ENCODE measurements at regions not wholly inside any gene's neighbourhood (a gene's known extent, or its start where the extent isn't known, plus 50 kb on each side); places are given as distances from the start of the nearest gene placed in this dataset.

GRCh38 chr6:4581468-4582385 lies 194.5 kb upstream of the CDYL start:
- Histone ChIP-seq H3K4me1 (ENCODE audit: control insufficient read depth in 1 of 2, insufficient read depth in 2 of 2, low read length in 2 of 2) (no peaks in the 10 kb centered on the region), H3K27me3 (ENCODE audit: control insufficient read depth in 1 of 2, insufficient read depth in 2 of 2, low read length in 2 of 2) (no peaks in the 10 kb centered on the region), H3K9me3 (ENCODE audit: control insufficient read depth in 1 of 2, low read length in 2 of 2) (no peaks in the 10 kb centered on the region), H3K9ac (ENCODE audit: low read depth in 1 of 2, low read length in 2 of 2) (no peak overlapping the region), H3K36me3 (ENCODE audit: control insufficient read depth in 1 of 2, insufficient read depth in 2 of 2, low read length in 2 of 2) (no peaks in the 10 kb centered on the region), H3K27ac (ENCODE audit: low read depth, low read length) (no peak overlapping the region), H3K4me3 (ENCODE audit: low read depth in 1 of 2, low read length in 2 of 2) (no peak overlapping the region)

GRCh38 chr6:4580361-4580760 lies 195.8 kb upstream of the CDYL start:
- no peaks in the 10 kb centered on the region for H3K36me3 ChIP-seq (ENCODE audit: control insufficient read depth in 1 of 2, insufficient read depth in 2 of 2, low read length in 2 of 2)
- no peak overlapping the region for H3K9ac ChIP-seq (ENCODE audit: low read depth in 1 of 2, low read length in 2 of 2)
- no peak overlapping the region for H3K4me3 ChIP-seq (ENCODE audit: low read depth in 1 of 2, low read length in 2 of 2)
- no peaks in the 10 kb centered on the region for H3K4me1 ChIP-seq (ENCODE audit: control insufficient read depth in 1 of 2, insufficient read depth in 2 of 2, low read length in 2 of 2)
- H3K27me3 ChIP-seq (ENCODE audit: control insufficient read depth in 1 of 2, insufficient read depth in 2 of 2, low read length in 2 of 2): no peaks in the 10 kb centered on the region
- H3K27ac ChIP-seq (ENCODE audit: low read depth, low read length): no peak overlapping the region
- H3K9me3 ChIP-seq (ENCODE audit: control insufficient read depth in 1 of 2, low read length in 2 of 2): no peaks in the 10 kb centered on the region

GRCh38 chr6:4577406-4577805 lies 198.8 kb upstream of the CDYL start:
- H3K36me3 ChIP-seq (ENCODE audit: control insufficient read depth in 1 of 2, insufficient read depth in 2 of 2, low read length in 2 of 2): no peaks in the 10 kb centered on the region
- no peak overlapping the region for H3K4me3 ChIP-seq (ENCODE audit: low read depth in 1 of 2, low read length in 2 of 2)
- no peak overlapping the region for H3K27ac ChIP-seq (ENCODE audit: low read depth, low read length)

GRCh38 chr6:4575714-4576113 lies 200.5 kb upstream of the CDYL start:
- Histone ChIP-seq H3K9ac (ENCODE audit: low read depth in 1 of 2, low read length in 2 of 2) (no peak overlapping the region), H3K4me3 (ENCODE audit: low read depth in 1 of 2, low read length in 2 of 2) (no peak overlapping the region), H3K27me3 (ENCODE audit: control insufficient read depth in 1 of 2, insufficient read depth in 2 of 2, low read length in 2 of 2) (no peaks in the 10 kb centered on the region), H3K36me3 (ENCODE audit: control insufficient read depth in 1 of 2, insufficient read depth in 2 of 2, low read length in 2 of 2) (no peaks in the 10 kb centered on the region), H3K9me3 (ENCODE audit: control insufficient read depth in 1 of 2, low read length in 2 of 2) (peaks cover 0 to 5% of the 10 kb centered on the region in 2 donors), H3K4me1 (ENCODE audit: control insufficient read depth in 1 of 2, insufficient read depth in 2 of 2, low read length in 2 of 2) (no peaks in the 10 kb centered on the region), H3K27ac (ENCODE audit: low read depth, low read length) (no peak overlapping the region)

More at GRCh38 chr6:4577406-4577805, 198.8 kb upstream of the CDYL start:
- Histone ChIP-seq H3K9ac (ENCODE audit: low read depth in 1 of 2, low read length in 2 of 2) (no peak overlapping the region), H3K27me3 (ENCODE audit: control insufficient read depth in 1 of 2, insufficient read depth in 2 of 2, low read length in 2 of 2) (no peaks in the 10 kb centered on the region), H3K9me3 (ENCODE audit: control insufficient read depth in 1 of 2, low read length in 2 of 2) (no peaks in the 10 kb centered on the region), H3K4me1 (ENCODE audit: control insufficient read depth in 1 of 2, insufficient read depth in 2 of 2, low read length in 2 of 2) (no peaks in the 10 kb centered on the region)

GRCh38 chr6:4574007-4574406 lies 202.2 kb upstream of the CDYL start:
- Histone ChIP-seq H3K9me3 (ENCODE audit: control insufficient read depth in 1 of 2, low read length in 2 of 2) (peaks cover 0 to 5% of the 10 kb centered on the region in 2 donors), H3K9ac (ENCODE audit: low read depth in 1 of 2, low read length in 2 of 2) (no peak overlapping the region), H3K4me1 (ENCODE audit: control insufficient read depth in 1 of 2, insufficient read depth in 2 of 2, low read length in 2 of 2) (no peaks in the 10 kb centered on the region), H3K27me3 (ENCODE audit: control insufficient read depth in 1 of 2, insufficient read depth in 2 of 2, low read length in 2 of 2) (no peaks in the 10 kb centered on the region), H3K36me3 (ENCODE audit: control insufficient read depth in 1 of 2, insufficient read depth in 2 of 2, low read length in 2 of 2) (no peaks in the 10 kb centered on the region), H3K4me3 (ENCODE audit: low read depth in 1 of 2, low read length in 2 of 2) (no peak overlapping the region), H3K27ac (ENCODE audit: low read depth, low read length) (no peak overlapping the region)

- H3K27me3 ChIP-seq (ENCODE audit: control insufficient read depth in 1 of 2, insufficient read depth in 2 of 2, low read length in 2 of 2): no peaks in the 10 kb centered on the region
- H3K36me3 ChIP-seq (ENCODE audit: control insufficient read depth in 1 of 2, insufficient read depth in 2 of 2, low read length in 2 of 2): no peaks in the 10 kb centered on the region
- no peak overlapping the region for H3K27ac ChIP-seq (ENCODE audit: low read depth, low read length)
- H3K4me3 ChIP-seq (ENCODE audit: low read depth in 1 of 2, low read length in 2 of 2): no peak overlapping the region
- peaks cover 0 to 5% of the 10 kb centered on the region in 2 donors for H3K9me3 ChIP-seq (ENCODE audit: control insufficient read depth in 1 of 2, low read length in 2 of 2)
- H3K4me1 ChIP-seq (ENCODE audit: control insufficient read depth in 1 of 2, insufficient read depth in 2 of 2, low read length in 2 of 2): no peaks in the 10 kb centered on the region
- H3K9ac ChIP-seq (ENCODE audit: low read depth in 1 of 2, low read length in 2 of 2): no peak overlapping the region
These were observed 205.2 kb upstream of the CDYL start for GRCh38 chr6:4571011-4571410.

- peaks cover 0 to 5% of the 10 kb centered on the region in 2 donors for H3K9me3 ChIP-seq (ENCODE audit: control insufficient read depth in 1 of 2, low read length in 2 of 2)
- H3K4me1 ChIP-seq (ENCODE audit: control insufficient read depth in 1 of 2, insufficient read depth in 2 of 2, low read length in 2 of 2): no peaks in the 10 kb centered on the region
- no peak overlapping the region for H3K9ac ChIP-seq (ENCODE audit: low read depth in 1 of 2, low read length in 2 of 2)
- no peaks in the 10 kb centered on the region for H3K27me3 ChIP-seq (ENCODE audit: control insufficient read depth in 1 of 2, insufficient read depth in 2 of 2, low read length in 2 of 2)
- no peak overlapping the region for H3K4me3 ChIP-seq (ENCODE audit: low read depth in 1 of 2, low read length in 2 of 2)
- no peak overlapping the region for H3K27ac ChIP-seq (ENCODE audit: low read depth, low read length)
- no peaks in the 10 kb centered on the region for H3K36me3 ChIP-seq (ENCODE audit: control insufficient read depth in 1 of 2, insufficient read depth in 2 of 2, low read length in 2 of 2)
These were observed 208.1 kb upstream of the CDYL start for GRCh38 chr6:4568138-4568537.

GRCh38 chr6:4567141-4567540 lies 209.1 kb upstream of the CDYL start:
- Histone ChIP-seq H3K9me3 (ENCODE audit: control insufficient read depth in 1 of 2, low read length in 2 of 2) (peaks cover 0 to 5% of the 10 kb centered on the region in 2 donors), H3K36me3 (ENCODE audit: control insufficient read depth in 1 of 2, insufficient read depth in 2 of 2, low read length in 2 of 2) (no peaks in the 10 kb centered on the region), H3K27ac (ENCODE audit: low read depth, low read length) (no peak overlapping the region), H3K4me1 (ENCODE audit: control insufficient read depth in 1 of 2, insufficient read depth in 2 of 2, low read length in 2 of 2) (no peaks in the 10 kb centered on the region), H3K4me3 (ENCODE audit: low read depth in 1 of 2, low read length in 2 of 2) (no peak overlapping the region), H3K9ac (ENCODE audit: low read depth in 1 of 2, low read length in 2 of 2) (no peak overlapping the region), H3K27me3 (ENCODE audit: control insufficient read depth in 1 of 2, insufficient read depth in 2 of 2, low read length in 2 of 2) (no peaks in the 10 kb centered on the region)

GRCh38 chr6:4565301-4566250 lies 210.6 kb upstream of the CDYL start:
- no peak overlapping the region for H3K27ac ChIP-seq (ENCODE audit: low read depth, low read length)

GRCh38 chr6:4564801-4565271 lies 211.4 kb upstream of the CDYL start:
- H3K4me3 ChIP-seq (ENCODE audit: low read depth in 1 of 2, low read length in 2 of 2): no peak overlapping the region
- H3K27ac ChIP-seq (ENCODE audit: low read depth, low read length): no peak overlapping the region
- H3K9ac ChIP-seq (ENCODE audit: low read depth in 1 of 2, low read length in 2 of 2): no peak overlapping the region
- no peaks in the 10 kb centered on the region for H3K9me3 ChIP-seq (ENCODE audit: control insufficient read depth in 1 of 2, low read length in 2 of 2)
- no peaks in the 10 kb centered on the region for H3K27me3 ChIP-seq (ENCODE audit: control insufficient read depth in 1 of 2, insufficient read depth in 2 of 2, low read length in 2 of 2)
- H3K36me3 ChIP-seq (ENCODE audit: control insufficient read depth in 1 of 2, insufficient read depth in 2 of 2, low read length in 2 of 2): no peaks in the 10 kb centered on the region
- H3K4me1 ChIP-seq (ENCODE audit: control insufficient read depth in 1 of 2, insufficient read depth in 2 of 2, low read length in 2 of 2): no peaks in the 10 kb centered on the region

More at GRCh38 chr6:4565301-4566250, 210.6 kb upstream of the CDYL start:
- Histone ChIP-seq H3K4me3 (ENCODE audit: low read depth in 1 of 2, low read length in 2 of 2) (no peak overlapping the region), H3K9me3 (ENCODE audit: control insufficient read depth in 1 of 2, low read length in 2 of 2) (no peaks in the 10 kb centered on the region), H3K9ac (ENCODE audit: low read depth in 1 of 2, low read length in 2 of 2) (no peak overlapping the region), H3K4me1 (ENCODE audit: control insufficient read depth in 1 of 2, insufficient read depth in 2 of 2, low read length in 2 of 2) (no peaks in the 10 kb centered on the region), H3K36me3 (ENCODE audit: control insufficient read depth in 1 of 2, insufficient read depth in 2 of 2, low read length in 2 of 2) (no peaks in the 10 kb centered on the region), H3K27me3 (ENCODE audit: control insufficient read depth in 1 of 2, insufficient read depth in 2 of 2, low read length in 2 of 2) (no peaks in the 10 kb centered on the region)

Data from duodenal mucosa (tissue), 2 donors.